GM19240 (cell line): ENCODE measurements at regions not wholly inside any gene's neighbourhood (a gene's known extent, or its start where the extent isn't known, plus 50 kb on each side); places are given as distances from the start of the nearest gene placed in this dataset.

Experiments
- DNase-seq: peaks from one replicate; pipeline ENCODE4 v3.0.0; 2011; ENCODE audit warnings: low spot score; ENCODE audit not compliant: insufficient read length

DNA sequence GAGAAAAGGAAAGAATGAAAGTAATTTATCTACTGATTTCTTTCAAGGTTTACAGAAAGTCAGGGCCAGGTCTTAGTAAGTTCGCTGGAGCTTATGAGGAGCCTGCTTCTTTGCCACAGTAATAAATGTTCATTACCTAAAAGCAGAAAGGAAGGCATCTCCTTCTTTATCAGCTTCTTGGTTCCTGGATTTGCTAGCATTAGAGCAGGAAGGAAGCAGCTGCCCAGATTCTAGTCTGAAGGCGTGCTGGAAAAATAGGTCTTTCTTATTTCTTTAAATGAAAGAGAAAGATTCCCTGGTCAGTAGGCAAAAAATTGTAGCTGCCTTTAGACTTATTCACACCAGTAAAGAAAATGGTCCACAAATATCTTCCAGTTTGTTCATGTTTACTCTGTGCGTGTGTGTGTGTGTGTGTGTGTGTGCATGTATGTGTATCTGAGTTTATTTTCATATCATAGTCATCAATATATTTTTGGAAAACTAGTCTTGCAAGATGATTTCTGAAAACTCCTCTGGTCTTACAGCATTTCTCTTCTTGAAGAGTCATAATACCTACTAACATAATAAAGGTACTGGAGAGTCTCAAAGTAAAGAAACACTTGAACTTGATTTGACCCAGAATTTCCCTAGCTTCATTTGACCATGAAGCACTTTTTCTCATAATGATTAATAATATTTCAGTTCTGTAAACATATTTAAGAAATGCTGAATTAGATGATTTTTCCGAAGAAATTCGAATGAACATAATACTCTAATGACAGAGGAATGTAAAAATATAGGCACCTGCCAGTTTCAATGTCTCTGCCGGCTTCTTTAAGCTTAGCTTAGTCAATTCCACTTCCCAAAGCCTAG is 255.3 kb upstream of the ZPLD1 start:
- DNase-seq, result no peak

DNA sequence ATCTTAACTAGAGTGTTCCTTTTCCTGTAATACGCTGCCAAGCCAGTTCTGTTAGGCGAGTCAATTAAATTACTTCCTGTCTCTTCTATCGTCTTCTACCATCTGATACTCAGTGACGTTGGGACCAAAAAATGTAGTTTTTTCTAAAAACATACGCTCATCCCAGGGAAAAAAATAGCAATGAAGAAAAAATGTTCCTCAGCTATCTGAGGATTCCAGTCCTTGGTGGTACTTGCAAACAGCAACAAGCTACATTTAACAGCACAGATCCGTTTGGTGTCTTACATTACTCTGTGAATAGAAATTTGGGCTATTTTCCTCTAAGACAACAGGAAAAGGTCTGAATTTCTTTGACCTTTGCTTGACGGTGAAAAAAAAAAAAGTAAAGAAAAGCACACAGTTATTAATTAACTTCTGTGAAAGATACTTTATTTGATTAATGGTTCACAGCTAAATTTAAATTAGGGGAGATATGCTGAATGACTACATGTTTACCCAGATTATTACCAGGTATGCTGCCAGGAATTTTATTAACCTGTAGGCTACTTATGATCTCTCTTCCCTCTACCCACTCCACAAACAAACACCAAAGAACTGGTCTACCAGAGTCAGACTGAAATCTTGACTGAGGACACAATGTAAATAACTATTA is 254.4 kb upstream of the ZPLD1 start:
- no peak for DNase-seq

DNA sequence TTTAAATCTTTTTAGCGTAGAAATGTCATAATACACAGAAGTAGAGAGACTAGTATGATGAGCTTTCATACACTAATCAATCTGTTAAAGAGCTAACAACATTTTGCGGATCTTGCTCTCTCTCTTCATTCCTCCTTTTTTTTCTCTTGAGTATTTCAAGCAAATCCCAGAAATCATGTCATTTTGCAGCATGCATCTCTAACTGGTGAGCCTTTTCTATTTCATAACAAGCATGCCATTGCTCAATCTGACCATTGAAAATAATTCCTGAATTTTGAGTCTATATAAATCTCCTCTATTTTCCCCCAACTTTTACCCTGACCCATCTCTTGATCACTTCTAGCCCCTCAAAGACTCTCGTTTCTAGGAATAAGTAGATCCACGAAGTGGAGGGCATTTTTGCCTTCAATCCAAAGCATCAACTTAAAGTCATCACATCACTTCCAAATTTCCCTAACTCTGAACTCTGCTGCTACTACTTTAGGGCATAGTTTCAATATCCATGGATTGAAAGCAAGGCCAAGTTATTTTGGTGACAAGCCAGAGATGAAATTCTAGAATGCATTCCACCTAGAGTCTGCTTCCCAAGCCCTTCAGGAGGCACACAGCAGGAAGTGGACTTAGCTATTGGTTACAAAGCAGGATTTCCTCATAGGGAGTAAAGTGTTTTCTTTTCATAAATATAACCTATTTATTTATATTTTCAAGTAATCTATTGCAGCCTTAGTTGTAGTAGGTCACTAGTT is 253.5 kb upstream of the ZPLD1 start:
- no peak for DNase-seq

DNA sequence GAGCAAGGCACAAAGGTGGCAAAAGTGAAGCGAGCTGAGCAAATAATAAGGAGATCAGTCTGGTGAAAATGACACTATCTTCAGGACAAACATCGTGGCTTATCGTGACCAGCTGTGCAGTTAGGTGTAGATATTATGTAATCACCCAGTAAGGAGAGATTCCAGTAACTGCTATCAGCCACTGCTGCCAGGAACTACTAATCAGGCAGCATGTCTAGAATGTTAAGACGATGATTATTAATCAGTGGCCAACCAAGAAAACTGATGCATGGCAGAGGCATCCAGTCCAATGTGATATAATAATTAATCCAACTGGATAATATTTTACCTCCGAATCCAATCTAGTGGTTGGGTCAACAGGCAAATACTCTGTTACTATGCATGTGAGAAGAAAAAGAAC is 252.7 kb upstream of the ZPLD1 start:
- no peak for DNase-seq

DNA sequence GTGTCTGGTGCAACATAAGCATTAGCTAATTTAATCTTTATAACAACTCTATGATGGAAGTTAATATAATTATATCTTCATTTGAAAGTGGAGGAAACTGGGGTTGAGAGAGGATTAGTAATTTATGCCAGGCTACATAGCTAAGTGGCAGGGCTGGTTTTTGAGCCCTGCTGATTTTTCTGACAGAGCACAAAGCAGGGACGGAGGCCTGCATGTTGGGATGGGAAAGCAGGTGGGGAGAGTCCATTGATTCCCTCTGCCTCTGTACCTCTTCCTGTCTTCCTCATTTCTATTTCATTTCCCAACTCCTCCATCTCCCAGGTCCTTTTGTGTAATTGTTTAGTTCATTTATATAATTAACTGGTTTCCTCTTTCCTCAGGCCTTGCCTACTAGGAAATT is 251.6 kb upstream of the ZPLD1 start:
- DNase-seq, result no peak

DNA sequence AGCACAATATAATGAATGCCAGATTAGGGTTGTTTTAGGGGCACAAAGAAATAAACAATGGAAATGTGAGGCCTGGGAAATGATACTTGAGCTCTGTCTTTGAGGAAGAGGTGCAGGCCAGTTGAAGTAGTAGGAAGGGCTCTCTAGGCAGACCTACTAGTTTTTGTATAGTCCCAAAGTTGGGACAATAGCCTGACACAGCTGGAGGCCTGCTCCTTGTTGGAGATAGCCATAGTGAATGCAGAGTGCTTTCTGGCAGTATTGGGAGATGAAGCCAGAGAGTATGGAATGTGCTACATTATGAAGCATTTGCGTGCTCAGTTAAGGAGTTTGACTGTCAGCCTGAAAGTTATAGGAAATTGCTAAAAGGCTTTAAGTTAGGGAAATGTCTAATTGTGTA is 251.2 kb upstream of the ZPLD1 start:
- DNase-seq, result no peak

DNA sequence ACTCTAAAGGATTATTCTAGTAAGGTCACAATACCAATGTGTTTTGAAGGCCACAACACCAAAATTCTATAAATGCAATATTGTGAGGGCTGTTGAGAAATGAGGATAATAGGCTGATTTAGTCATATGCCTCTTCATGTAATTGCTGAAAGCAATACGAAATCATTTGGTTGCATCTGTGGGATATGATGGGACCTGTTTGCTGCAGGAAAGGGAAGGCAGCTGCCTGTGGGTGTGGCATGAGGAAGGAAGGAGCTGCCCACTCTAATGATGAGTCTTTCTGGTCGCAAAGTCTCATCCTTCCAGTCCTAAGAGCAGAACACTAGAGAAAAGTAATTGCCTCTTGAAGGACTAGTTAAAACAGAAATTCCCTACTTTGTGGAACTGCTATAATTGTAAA is 245.3 kb upstream of the ZPLD1 start:
- DNase-seq, result no peak

DNA sequence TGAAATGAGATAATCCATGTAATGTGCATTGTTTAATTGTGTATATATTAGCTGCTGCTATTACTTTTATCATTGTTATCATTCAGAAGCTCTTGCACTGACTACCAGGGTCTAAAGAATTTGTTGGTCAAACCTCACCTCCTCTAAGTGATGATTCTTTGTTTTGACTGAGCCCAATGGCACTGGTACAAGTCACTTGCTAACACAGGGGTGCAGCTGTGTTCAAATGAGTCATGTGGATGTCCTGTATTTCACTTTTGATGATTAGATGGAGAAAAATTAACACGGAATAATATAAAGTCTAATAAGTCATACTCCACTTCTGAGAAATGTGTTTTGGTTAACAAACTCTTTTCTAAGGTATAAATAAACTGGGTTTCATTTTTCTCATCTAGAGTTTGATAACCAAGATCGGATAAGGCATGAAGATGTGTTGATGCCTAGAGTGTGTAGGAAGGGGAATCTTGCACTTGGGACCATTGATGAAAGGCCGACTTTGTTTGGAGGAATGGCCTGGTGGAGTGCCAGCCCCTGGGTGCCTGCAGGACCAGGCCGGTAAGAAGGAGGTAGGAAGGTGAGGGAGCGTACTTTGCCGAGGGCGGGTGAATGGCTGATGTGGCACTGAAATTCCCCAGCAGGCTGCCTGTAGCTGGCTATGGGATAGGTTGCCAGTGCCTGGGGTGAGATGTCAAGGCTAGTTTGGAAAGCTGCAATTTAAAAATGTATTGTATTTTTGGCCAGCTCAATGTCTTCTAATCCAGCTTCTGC is 244.7 kb upstream of the ZPLD1 start:
- no peak for DNase-seq

DNA sequence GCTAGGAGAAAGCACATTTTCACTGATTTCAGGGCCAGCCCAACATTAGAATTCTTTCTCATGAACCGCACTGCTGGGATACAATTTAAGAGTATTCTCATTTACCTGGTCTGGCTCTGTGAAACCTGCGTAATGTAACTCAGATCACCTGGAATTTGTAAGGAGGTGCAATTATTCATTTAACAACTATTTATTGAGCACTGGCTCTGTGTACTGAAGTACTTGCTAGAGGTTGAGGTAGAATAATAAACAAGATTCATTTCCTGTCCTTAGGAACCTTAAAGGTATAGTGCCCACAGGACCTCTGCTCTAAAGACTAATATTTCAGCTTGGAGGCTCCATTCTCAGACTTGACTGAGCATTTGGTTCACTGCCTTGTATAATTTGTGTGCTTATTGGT is 242.2 kb upstream of the ZPLD1 start:
- no peak for DNase-seq

DNA sequence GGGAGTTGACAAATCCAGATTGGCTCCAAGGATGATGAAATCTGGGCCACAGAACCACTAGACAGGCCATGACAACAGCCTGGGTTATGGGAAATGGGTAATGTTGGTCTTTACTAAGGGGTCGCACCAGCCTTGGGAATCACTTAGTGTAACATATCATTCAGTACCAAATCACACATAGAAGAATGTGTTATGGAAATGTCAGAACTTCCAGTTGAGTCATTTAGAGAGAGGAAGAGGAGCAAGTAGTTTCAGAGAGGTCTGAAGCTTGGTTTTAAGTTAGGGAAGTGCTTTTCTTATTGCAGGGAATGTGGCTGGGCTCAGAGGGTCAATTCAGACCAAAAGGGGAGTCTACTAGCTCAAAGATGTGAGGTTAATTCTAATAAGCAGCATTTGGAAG is 241.6 kb upstream of the ZPLD1 start:
- DNase-seq, result no peak

DNA sequence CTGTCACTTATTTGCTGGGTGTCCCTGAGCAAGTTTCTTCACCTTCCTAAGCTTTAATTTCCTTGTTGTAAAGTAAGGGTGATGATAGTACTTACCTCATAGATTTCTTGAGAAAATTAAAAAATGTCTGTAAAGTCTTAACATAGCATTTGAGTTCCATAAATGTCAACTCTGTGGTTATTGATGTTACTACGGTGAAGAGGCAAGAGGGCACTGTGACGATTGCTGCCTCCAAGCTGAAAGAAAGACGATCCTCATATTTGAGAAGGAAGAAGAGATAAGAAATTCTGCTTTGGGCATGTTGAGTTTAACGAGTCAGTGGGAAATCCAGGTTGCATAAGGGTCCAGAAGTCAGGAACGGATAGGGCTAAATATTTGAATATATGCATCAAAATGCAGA is 240.8 kb upstream of the ZPLD1 start:
- DNase-seq, result no peak

DNA sequence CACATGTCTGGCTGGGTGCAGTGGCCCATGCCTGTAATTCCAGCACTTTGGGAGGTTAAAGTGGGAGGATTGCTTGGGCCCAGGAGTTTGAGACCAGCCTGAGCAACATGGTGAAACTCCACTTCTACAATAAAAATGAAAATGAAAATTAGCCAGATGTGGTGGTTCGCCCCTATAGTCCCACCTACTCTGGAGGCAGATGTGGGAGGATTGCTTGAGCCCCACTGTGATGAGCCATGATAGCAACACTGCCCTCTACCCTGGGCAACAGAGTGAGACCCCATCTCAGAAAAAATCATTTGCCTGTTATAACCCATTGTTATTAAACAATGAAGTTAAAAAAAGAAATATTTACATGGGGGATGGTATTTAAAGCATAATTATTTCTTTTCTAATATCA is 240.1 kb upstream of the ZPLD1 start:
- DNase-seq, result no peak

DNA sequence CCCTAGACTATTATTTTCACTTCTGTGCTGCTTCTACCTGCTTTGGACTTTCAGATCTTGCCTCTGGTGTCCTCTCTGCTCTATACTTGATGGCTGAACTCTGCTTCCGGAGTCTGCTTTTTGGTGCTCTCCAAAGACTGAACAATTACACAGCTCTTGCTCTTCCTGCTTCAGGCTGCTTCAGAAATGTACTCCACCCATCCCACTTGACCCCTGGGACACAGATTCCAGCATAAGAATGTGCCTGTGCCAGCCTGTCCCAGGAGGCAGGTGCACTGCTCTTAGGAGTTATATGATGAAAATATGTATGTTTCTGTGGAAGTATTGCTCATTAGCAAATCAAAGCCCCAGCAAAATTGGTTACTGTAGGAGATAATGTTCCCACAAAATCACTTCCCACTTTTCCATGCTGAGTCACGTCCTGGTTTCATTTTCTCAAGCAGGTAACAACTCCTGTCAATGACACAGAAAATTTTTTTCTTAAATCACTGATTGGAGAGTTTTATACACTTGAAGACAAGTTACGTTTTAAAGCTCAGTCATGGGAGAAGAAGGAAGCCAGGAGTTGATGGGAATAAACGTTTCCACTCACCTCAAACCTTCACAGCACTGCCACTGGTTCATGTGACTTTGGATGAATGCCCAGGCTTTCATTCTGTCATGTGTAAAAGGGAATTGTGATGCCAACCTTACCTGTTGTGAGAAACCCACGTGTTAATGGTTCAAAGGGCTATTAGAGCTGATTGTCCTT is 239.4 kb upstream of the ZPLD1 start:
- DNase-seq, result no peak

DNA sequence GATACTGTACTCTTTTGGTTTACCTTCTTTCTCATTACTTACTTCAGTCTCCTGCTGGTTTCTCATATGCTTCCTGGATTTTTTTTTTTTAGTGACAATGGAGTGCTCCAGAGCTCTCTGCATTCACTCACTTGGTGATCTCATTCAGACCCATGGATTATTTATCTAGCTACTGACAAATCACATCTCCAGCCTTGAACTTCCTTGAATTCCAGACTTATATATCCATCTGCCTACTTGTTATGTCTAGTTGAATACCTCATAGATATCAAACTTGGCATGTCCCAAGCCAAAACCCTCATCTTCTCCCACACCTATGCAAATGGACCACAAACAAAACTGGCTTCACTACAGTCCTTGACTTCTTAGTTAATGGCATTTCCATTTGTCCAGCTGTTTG is 234.7 kb upstream of the ZPLD1 start:
- no peak for DNase-seq

DNA sequence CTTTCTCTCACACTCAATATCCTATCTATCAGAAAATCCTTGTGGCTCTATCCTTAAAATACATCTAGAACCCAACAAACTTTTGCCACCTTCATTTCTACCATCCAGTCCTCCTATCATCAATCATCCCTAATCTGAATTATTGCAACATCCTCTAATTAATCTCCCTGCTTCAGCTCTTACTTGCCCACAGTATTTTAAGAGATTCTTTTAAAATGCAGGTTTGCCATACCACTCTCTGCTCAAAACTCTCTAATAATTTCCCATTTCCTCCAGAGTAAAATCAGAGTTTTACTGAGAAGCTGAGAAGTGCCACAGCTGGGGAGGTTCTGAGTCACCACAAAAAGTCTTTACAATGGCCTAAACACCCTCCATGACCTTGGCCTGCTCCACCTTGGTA is 234.3 kb upstream of the ZPLD1 start:
- no peak for DNase-seq

DNA sequence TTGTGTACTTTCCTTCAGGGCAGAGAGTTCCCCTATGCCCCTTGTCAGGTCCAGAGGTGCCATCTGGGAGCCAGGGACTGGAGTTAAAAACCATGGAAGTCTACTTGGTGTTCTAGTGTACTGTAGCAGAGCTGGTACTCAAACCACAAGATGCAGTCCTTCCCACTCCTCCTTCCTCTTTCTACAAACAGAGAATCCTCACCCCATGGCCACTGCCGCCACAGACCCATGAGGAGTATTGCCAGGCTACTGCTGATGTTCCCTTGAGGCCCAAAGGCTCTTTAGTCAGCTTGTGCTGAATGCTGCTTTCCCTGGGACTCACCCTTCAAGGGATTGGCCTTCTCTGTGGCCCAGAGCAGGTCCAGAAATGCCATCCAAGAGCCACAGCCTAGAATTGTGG is 229.2 kb upstream of the ZPLD1 start:
- no peak for DNase-seq

DNA sequence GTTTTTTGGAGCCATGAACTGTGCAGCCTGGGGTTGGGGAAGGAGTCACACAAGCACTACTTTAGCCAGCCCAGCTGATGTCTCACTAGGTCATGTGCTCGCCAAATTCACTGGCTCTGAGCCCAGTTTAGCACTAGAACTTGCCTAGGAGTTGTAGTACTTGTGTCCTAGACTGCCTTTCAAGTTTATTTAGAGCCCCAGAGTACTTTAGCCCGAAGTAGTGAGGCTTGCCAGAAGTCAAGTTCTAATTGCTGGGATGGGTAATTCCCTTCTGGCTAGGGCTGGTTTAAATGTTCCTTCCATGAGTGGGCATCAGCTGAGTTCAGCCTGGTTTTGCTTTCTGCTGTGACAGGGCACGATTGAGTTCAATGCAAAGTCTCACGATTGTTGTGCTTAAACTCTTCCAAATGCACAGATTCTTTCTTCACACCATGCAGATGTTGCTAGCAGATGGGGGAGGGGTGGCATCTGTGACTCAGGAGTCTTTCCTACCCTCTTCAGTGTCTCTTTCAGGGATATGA is 228.2 kb upstream of the ZPLD1 start:
- no peak for DNase-seq

DNA sequence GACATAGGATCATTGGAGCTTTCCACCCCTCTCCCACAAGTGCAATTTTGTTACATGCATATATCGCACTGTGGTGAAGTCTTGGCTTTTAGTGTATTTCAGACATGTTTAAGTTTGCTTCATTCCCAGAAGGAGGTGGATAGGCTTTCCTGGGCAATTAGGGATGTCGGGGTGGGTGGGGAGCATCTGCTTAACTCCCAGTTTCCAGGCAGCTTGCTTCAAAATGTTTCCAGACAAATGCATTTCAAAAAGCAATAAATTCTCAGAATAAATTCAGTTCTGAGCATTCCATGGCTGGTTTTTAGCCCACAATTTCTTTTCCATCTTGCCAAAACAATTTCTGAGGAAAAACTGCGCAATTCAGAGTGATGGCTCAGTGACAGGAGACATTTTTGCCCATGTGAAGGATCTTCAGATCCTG is 227.7 kb upstream of the ZPLD1 start:
- no peak for DNase-seq

DNA sequence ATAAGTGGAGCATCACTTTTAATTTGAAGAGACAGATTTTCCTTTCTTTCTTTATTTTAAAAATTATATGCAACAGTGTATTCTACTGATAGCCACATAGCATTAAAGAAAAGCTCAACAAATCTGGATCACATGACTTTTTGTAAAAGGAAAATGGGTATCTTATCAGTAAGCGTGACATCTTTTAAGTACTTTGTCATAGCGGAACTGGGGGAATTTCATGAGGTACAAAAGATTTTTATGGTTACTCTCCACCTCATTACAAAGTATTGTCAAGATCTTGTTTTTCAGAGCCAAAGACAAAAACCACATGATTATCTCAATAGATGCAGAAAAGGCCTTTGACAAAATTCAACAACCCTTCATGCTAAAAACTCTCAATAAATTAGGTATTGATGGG is 219.6 kb upstream of the ZPLD1 start:
- no peak for DNase-seq

DNA sequence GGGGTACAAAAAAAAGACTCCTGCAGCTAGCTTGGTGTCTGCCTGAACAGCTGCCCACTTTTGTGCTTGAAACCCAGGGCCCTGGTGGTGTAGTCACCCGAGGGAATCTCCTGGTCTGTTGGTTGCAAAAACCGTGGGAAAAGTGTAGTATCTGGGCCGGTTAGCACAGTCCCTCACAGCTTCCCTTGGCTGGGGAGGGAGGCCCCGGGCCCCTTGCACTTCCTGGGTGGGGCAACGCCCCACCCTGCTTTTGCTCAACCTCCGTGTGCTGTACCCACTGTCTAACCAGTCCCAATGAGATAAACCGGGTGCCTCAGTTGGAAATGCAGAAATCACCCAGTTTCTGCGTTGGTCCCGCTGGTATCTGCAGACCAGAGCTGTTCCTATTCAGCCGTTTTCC is 211.7 kb upstream of the ZPLD1 start:
- DNase-seq, result no peak

DNA sequence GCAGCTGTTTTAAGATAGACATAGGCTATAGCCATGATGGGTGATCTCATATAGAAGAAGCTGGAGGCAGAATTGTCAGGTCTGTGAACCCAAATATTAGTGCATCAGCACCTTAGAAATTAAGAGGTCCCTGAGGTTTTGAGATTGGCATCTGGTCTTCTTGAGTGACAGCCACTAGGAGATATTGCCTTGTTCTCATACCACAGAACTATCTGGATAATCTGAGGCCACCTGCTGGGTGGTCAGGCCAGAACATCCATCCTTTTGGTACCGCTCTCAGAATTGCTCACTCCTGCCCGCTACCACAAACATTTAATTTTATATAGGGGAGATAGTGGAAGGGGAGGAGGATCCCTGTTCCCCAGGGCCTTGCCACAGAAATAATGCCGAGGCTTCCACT is 210.6 kb upstream of the ZPLD1 start:
- DNase-seq, result no peak
